ENCODE measurements at regions not wholly inside any gene's neighbourhood (a gene's known extent, or its start where the extent isn't known, plus 50 kb on each side); places are given as distances from the start of the nearest gene placed in this dataset.

- DNase-seq (ENCODE audit: low read depth), result no peak
Measured at GRCh38 chr3:18675197-18675596, 250.1 kb upstream of the SATB1 start.

GRCh38 chr3:18672561-18672960 is 247.4 kb upstream of the SATB1 start:
- DNase-seq (ENCODE audit: low read depth), result no peak

GRCh38 chr3:18670759-18671158 is 245.6 kb upstream of the SATB1 start:
- DNase-seq (ENCODE audit: low read depth), result no peak

GRCh38 chr3:18669374-18669773 is 244.2 kb upstream of the SATB1 start:
- no peak for DNase-seq (ENCODE audit: low read depth)

GRCh38 chr3:18667552-18667951 is 242.4 kb upstream of the SATB1 start:
- no peak for DNase-seq (ENCODE audit: low read depth)

- DNase-seq (ENCODE audit: low read depth), result no peak
Measured at GRCh38 chr3:18666655-18667054, 241.5 kb upstream of the SATB1 start.

- DNase-seq (ENCODE audit: low read depth), result no peak
Measured at GRCh38 chr3:18660059-18660458, 234.9 kb upstream of the SATB1 start.

GRCh38 chr3:18657858-18658820 is 233.0 kb upstream of the SATB1 start:
- DNase-seq (ENCODE audit: low read depth), result no peak

GRCh38 chr3:18656866-18657265 is 231.7 kb upstream of the SATB1 start:
- no peak for DNase-seq (ENCODE audit: low read depth)

- no peak for DNase-seq (ENCODE audit: low read depth)
Measured at GRCh38 chr3:18656410-18656809, 231.3 kb upstream of the SATB1 start.

GRCh38 chr3:18655827-18656226 is 230.7 kb upstream of the SATB1 start:
- no peak for DNase-seq (ENCODE audit: low read depth)

- DNase-seq (ENCODE audit: low read depth), result no peak
Measured at GRCh38 chr3:18652781-18653180, 227.6 kb upstream of the SATB1 start.

- no peak for DNase-seq (ENCODE audit: low read depth)
Measured at GRCh38 chr3:18650731-18651130, 225.6 kb upstream of the SATB1 start.

GRCh38 chr3:18649666-18650363 is 224.7 kb upstream of the SATB1 start:
- DNase-seq (ENCODE audit: low read depth), result no peak

- no peak for DNase-seq (ENCODE audit: low read depth)
Measured at GRCh38 chr3:18648868-18649462, 223.8 kb upstream of the SATB1 start.

GRCh38 chr3:18648159-18648558 is 223.0 kb upstream of the SATB1 start:
- DNase-seq (ENCODE audit: low read depth), result no peak

- no peak for DNase-seq (ENCODE audit: low read depth)
Measured at GRCh38 chr3:18645619-18646018, 220.5 kb upstream of the SATB1 start.

- DNase-seq (ENCODE audit: low read depth), result no peak
Measured at GRCh38 chr3:18643281-18643680, 218.1 kb upstream of the SATB1 start.

GRCh38 chr3:18641916-18642315 is 216.8 kb upstream of the SATB1 start:
- DNase-seq (ENCODE audit: low read depth), result no peak

- no peak for DNase-seq (ENCODE audit: low read depth)
Measured at GRCh38 chr3:18635215-18635614, 210.1 kb upstream of the SATB1 start.

GRCh38 chr3:18634461-18634860 is 209.3 kb upstream of the SATB1 start:
- no peak for DNase-seq (ENCODE audit: low read depth)

GRCh38 chr3:18633002-18633401 is 207.9 kb upstream of the SATB1 start:
- DNase-seq (ENCODE audit: low read depth), result no peak

- DNase-seq (ENCODE audit: low read depth), result no peak
Measured at GRCh38 chr3:18630295-18630694, 205.2 kb upstream of the SATB1 start.

Data from T follicular helper cell (primary cell).